Stimulated activated CD8-positive, alpha-beta memory T cell treated with anti-CD3 and anti-CD28 coated beads, Interleukin-15, amount 100 ng/mL, for 48 hours (primary cell): ENCODE measurements at regions not wholly inside any gene's neighbourhood (a gene's known extent, or its start where the extent isn't known, plus 50 kb on each side); places are given as distances from the start of the nearest gene placed in this dataset.

Source experiments
- DNase-seq, 2 donors: peaks; one replicate each; pipeline ENCODE4 v3.0.0-alpha.2; 2020; ENCODE audit warnings: low read depth in 2 of 2

- DNase-seq: no peak
These were observed 358.5 kb downstream of the WDR72 start for GRCh38 chr15:53400986-53401385.

- no peak for DNase-seq
These were observed 362.3 kb downstream of the WDR72 start for GRCh38 chr15:53397041-53397616.

- DNase-seq: no peak
These were observed 363.6 kb downstream of the WDR72 start for GRCh38 chr15:53395871-53396270.

- DNase-seq: no peak
These were observed 368.9 kb downstream of the WDR72 start for GRCh38 chr15:53390549-53390948.

- DNase-seq: no peak
These were observed 370.0 kb downstream of the WDR72 start for GRCh38 chr15:53389271-53390037.

GRCh38 chr15:53384417-53384816 is 375.0 kb downstream of the WDR72 start:
- DNase-seq: no peak

GRCh38 chr15:53378096-53378800 is 381.2 kb downstream of the WDR72 start:
- DNase-seq: no peak

GRCh38 chr15:53367740-53368139 is 391.7 kb downstream of the WDR72 start:
- DNase-seq: no peak

- DNase-seq: no peak
These were observed 398.6 kb downstream of the WDR72 start for GRCh38 chr15:53360881-53361280.

GRCh38 chr15:53359038-53359437 is 400.4 kb downstream of the WDR72 start:
- no peak for DNase-seq

- no peak for DNase-seq
These were observed 404.6 kb downstream of the WDR72 start for GRCh38 chr15:53354874-53355273.

- DNase-seq: no peak
These were observed 408.1 kb downstream of the WDR72 start for GRCh38 chr15:53351373-53351772.

GRCh38 chr15:53346583-53346982 is 412.9 kb downstream of the WDR72 start:
- DNase-seq: no peak

- DNase-seq: no peak
These were observed 427.9 kb downstream of the WDR72 start for GRCh38 chr15:53331328-53332190.

- DNase-seq: no peak
These were observed 431.1 kb downstream of the WDR72 start for GRCh38 chr15:53328341-53328740.

GRCh38 chr15:53324061-53324460 is 435.4 kb downstream of the WDR72 start:
- no peak for DNase-seq

GRCh38 chr15:53323191-53323590 is 436.3 kb downstream of the WDR72 start:
- no peak for DNase-seq

GRCh38 chr15:53320816-53321215 is 438.6 kb downstream of the WDR72 start:
- DNase-seq: no peak

GRCh38 chr15:53312707-53313106 is 446.8 kb downstream of the WDR72 start:
- no peak for DNase-seq

GRCh38 chr15:53310709-53311108 is 448.8 kb downstream of the WDR72 start:
- DNase-seq: no peak

GRCh38 chr15:53307952-53308624 is 451.4 kb downstream of the WDR72 start:
- DNase-seq: no peak
